Cerebellar nuclear complex (tissue), 1 donor: ENCODE measurements at regions not wholly inside any gene's neighbourhood (a gene's known extent, or its start where the extent isn't known, plus 50 kb on each side); places are given as distances from the start of the nearest gene placed in this dataset.

ENCODE experiments used
- DNase-seq, 2 experiments: peaks; one replicate each; lab custom pipeline; 2025; lab: John Stamatoyannopoulos, UW

DNA sequence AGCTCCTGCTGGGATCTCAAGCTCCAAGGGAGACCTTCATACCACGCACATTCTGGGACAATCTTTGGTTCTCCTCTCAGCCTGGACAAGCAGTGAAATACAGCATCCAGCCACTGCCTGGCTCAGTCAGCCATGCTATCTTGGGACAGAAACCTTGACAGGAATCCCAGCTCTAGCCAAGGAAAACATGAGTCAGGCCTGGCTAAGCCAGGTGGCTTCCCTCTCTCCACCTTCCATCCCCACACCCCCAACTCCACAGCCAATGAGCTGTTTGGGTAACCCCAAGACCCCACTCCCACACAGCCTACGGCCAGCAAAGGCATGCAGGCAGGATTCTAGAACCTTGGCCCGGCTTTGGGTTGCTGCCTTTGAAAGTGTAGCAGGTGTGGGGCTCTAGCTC, 64.9 kb downstream of the MCFD2 start:
- DNase-seq = no peak

GRCh38 chr2:46849721-46850556, 65.7 kb downstream of the MCFD2 start:
- peak in 1 of 2 experiments; percentile 10 for DNase-seq

GRCh38 chr2:46849046-46849715, 66.4 kb downstream of the MCFD2 start:
- no peak for DNase-seq

DNA sequence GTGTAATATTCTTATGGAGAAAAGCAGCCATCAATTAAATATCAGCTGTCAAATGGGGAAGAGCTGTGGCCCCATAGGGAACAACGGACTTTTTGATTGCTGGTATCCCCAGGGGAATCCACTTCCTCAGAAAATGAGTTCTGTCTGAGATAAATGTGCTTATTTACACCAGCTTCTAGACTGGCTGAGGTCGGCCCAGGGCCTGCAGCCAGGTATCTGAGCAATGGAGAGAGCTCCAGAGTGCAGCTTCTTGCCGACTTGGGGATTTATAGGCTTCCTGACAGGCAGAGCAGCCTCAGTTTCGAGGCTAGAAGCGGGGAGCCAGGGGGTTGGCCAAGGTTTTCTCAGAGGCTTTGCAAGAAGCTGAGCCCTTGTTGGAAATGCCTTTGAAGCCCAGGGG, 67.2 kb downstream of the MCFD2 start:
- DNase-seq = no peak

DNA sequence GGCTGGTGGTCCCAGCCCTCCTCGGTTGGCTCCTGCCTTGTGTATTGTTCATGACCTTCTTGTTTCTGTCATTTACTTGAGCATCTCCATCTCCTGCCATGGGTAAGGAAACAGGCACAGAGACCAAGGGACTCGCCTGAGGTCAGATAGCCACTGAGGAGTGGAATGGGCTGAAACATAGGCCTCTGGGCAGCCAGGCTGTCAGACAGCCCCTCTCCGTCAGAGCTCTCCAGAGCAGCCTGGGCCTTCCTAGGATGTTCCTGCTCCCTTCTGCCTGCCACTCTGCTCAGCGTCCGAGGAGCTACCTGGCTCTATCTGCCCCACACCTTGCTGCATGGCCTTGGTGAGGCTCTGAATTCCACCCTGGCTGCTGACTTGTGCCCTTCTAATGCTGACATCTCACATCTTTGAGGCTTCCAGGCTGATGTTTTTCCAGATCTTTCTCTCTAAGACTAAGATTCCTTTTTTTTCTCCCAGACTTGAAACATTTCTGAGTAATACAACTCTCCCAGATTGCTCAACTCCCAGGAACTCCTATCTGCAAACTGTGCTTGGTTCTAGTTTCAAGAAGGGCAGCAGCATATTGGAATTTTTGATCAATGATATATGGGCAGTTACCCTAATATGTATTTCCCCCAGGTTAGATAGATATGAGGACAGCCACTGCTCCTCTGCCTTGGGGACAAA, 67.7 kb downstream of the MCFD2 start:
- DNase-seq = no peak

GRCh38 chr2:46847185-46847710, 68.4 kb downstream of the MCFD2 start:
- peak; percentile 43 to 60 for DNase-seq

DNA sequence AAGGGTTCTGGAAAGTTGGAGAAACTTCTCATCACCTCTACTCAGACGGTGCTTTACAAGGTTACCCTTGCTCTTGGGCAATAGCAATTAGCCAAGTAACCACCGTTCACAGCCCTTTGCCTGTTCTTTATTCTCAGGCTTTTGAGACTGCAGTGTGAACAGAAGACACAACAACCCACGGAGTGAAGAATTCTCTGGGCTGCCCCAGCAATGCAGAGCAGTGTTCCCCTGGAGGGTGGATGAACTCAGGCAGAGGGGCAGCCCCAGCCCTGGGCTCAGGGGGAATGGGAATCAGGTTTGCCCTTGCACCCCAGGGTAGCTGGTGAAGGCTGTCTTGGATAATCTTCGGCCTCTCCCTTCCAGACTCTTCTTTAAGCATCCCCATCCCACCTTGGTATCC, 69.1 kb downstream of the MCFD2 start:
- DNase-seq = no peak

DNA sequence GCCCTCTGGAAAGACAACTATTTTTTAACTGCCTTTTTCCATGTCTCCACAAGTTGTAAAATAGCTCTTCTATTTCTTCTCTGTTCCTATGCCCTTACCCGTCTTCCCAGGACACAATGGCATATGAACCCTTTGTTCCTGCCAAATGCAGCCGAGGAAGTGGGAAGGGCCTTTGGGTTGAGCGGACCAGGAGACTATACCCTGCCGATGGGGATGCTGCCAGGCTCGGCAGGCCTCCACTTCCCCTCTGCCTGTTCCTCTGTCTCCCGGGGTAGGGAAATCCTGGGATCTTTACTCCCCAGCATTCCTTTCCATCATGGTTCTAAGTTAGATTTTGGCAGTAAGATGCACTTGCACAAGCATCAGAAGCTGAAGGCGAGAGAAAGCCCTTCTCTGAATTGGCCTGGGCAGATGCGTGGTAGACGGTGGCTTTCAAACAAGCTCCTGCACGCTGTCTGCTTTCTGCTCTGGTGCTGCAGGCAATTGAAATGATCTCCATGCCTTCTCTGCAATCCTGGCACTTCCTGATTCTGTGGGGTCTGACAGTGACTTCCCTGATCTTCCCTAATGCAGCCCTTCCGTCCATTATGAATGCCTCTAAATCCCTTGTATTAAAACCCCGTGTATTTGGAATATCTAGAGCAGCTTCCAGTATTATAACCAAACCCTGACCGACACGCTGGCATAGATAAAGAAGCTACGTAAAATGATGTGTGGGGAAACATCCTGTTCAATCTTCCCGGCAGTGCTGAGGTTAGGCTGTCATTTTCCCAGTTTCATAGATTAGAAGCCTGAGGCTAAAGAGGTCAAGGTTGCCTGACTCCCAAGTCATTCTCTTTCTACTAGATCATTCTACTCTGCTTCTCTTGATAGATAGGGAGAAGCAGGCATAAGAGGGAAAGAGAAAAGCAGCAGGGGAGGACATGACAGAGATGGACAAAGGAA, 69.8 kb downstream of the MCFD2 start:
- no peak for DNase-seq

DNA sequence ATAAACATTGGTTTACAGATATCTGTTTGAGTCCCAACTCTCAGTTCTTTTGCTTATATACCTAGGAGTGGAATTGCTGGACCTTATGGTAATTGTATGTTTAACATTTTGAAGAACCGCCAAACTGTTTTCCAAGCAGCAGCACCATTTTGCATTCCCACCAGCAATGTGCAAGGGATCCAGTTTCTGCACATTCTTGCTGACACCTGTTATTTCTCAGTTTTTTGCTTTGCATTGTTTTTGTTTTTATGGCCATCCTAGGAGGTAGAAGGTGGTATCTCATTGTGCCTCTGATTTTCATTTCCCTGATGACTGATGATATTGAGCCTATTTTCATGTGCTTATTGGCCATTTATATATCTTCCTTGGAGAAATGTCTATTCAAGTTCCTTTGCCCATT, 71.2 kb downstream of the MCFD2 start:
- DNase-seq = no peak

GRCh38 chr2:46844034-46844433, 71.6 kb downstream of the MCFD2 start:
- no peak for DNase-seq

DNA sequence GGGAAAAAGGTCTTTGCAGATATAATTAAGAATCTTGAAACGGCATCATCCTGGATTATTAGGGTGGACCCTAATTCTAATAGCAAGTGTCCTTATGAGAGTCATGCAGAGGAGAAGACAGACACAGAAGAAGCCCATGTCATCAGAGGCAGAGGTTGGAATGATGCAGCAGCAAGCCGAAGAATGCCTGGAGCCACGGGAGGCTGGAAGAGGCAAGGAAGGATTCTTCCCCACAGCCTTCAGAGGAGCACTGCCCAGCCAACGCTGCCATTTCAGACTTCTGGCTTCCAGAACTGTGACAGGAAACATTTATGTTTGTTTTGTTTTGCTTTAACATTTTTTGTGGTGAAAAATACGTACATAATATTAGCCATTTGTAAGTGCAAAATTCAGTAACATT, 72.3 kb downstream of the MCFD2 start:
- DNase-seq = no peak

GRCh38 chr2:46842876-46843275, 72.7 kb downstream of the MCFD2 start:
- DNase-seq = no peak

DNA sequence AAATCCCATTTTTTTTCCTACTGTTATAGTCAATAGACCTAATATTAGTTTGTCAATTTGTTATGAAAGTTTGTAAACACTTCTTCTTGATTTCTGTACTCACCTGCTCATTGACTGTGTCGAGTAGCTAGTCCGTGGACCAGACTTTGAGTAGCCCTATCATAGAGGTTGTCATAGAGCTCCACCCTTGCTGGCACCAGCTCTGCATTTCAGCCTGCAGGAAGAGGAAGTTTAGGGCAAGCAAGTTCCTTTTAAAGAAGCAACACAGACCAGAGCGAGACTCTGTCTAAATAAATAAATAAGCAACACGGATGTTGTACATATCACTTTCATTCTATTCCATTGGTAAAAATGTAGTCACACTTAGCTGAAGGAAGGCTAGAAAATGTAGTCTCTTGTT, 74.0 kb downstream of the MCFD2 start:
- no peak for DNase-seq

DNA sequence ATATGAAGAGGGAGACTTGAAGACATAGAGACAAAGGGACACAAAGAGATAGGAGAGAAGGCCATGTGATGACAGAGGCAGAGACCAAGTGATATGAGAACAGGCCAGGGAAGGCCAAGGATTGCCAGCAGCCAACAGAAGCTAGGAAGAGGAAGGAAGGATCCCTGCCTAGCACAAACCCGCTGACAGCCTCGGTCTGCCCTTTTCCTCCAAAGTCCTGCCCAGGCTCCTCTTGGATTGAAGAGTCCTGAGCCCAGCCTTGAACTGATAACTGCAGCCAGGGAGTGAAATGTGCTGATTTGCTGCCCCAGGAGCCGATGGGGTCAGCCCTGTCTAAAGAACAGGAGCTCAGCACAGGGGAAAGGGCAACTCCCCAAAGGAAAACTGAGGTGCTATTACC, 76.6 kb downstream of the MCFD2 start:
- DNase-seq = no peak

DNA sequence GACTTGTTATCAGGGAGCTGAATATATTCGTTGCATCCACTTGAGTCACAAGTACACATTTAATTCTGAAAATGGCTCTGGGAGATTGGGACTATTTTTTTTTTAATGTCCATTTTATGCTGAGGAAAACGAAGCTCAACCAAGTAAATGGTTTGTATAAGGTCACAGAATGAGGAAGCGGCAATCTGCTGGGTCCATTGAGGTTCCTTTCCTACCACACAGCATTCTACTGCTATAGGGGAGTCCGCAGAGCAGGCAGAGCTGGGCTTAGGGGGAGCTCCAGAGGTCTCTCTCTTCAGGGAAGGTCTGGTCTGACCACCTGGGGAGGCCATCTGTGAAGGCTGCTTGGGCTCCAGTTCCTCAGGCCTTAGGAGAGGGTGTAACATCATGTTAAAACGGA, 77.9 kb downstream of the MCFD2 start:
- DNase-seq = no peak

GRCh38 chr2:46837112-46837454, 78.5 kb downstream of the MCFD2 start:
- DNase-seq = no peak

DNA sequence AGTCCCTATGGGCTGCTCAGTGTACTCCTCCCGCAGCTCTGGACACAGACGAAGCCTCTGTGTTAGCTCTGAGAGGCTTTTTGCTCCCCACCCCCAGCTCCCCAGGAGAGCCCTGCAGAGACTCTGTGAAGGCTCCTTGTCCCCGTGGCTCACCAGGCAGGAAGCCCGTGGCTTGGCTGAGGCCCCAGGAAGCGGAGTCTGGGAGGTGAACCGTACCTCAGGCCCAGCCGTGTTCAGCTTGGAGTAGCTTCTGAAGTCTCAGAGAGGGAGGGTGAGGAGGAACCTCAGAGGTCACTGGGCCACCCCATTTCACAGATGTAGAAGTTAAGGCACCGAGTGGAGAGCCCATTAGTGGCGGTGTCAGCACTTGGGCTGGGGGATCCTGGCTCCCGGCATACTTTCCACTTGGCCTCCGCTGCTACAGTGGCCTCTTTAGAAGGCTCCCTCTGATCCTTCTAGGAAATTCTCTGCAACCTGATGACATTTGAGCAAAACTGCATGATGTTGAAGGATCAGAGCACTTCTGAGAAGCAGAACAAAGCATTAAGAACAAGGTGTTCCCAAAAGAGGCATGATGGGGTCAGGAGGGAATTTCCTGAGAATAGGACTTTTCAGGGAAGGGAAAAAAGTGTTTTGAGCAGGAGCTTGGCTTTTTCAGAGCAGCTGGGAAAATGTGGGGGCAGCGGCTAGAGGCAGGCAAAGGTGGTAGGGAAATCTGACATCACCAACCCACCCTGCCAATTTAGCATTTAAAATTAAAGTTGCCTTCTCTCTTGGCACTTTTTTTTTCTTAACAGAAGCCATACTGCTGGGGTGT, 79.1 kb downstream of the MCFD2 start:
- no peak for DNase-seq

DNA sequence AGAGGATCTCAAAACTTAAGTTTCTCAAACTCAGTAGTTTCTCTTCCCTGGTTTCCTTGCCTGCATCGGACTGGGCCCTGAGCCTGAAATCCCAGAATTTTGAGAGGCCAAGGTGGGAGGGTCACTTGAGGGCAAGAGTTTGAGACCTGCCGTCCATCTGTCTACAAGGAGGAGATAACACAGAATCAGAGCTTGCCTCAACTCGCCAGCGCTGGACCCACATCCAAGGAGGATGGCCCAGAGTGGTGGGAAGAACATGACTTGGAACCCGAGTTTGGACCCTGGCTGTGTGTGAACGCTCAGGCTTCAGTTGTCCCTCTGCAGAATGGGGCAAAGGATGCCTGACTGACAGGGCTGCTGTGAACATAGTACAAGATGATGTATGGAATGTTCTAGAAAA, 80.1 kb downstream of the MCFD2 start:
- DNase-seq = no peak

- no peak for DNase-seq
Observed at GRCh38 chr2:46832543-46832942, 83.1 kb downstream of the MCFD2 start.

GRCh38 chr2:46831869-46832265, 83.7 kb downstream of the MCFD2 start:
- DNase-seq = no peak
